ENCODE measurements at regions not wholly inside any gene's neighbourhood (a gene's known extent, or its start where the extent isn't known, plus 50 kb on each side); places are given as distances from the start of the nearest gene placed in this dataset.

- intact Hi-C loops (cut with DNase I), result no loop called here
- no peak for ATAC-seq (ENCODE audit: poor library complexity)
- no peak for DNase-seq
These were observed 216.9 kb upstream of the DCBLD2 start for GRCh38 chr3:99118381-99118780.

- intact Hi-C loops (cut with DNase I), result no loop called here
- ATAC-seq (ENCODE audit: poor library complexity) (no peak), DNase-seq (no peak)
These were observed 213.2 kb upstream of the DCBLD2 start for GRCh38 chr3:99114565-99115291.

DNA sequence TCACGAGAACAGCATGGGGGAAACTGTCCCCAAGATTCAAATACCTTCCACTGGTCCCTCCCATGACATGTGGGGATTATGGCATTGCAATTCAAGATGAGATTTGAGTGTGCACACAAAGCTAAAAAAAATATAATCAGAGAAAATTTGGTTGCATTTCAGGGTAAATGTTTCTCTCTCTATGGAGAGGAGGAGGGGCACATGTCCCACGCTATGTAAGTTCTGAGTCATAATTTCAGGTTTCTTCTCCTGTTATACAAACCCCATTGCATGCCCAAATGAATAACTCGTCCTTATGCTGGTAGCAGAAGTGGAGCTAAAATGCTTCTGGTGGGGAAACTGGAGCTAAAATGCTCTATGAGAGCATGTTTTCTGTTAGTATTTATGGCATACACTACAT, 209.7 kb upstream of the DCBLD2 start:
- no peak for ATAC-seq (ENCODE audit: poor library complexity)
- no peak for DNase-seq
- intact Hi-C loops (cut with DNase I), result no loop called here

GRCh38 chr3:99110401-99110800, 208.9 kb upstream of the DCBLD2 start:
- intact Hi-C loops (cut with DNase I), result no loop called here
- no peak for ATAC-seq (ENCODE audit: poor library complexity)
- DNase-seq, result no peak

- intact Hi-C loops (cut with DNase I), result no loop called here
- DNase-seq (no peak), ATAC-seq (ENCODE audit: poor library complexity) (peak; percentile 68)
These were observed 207.0 kb upstream of the DCBLD2 start for GRCh38 chr3:99108508-99108907.

DNA sequence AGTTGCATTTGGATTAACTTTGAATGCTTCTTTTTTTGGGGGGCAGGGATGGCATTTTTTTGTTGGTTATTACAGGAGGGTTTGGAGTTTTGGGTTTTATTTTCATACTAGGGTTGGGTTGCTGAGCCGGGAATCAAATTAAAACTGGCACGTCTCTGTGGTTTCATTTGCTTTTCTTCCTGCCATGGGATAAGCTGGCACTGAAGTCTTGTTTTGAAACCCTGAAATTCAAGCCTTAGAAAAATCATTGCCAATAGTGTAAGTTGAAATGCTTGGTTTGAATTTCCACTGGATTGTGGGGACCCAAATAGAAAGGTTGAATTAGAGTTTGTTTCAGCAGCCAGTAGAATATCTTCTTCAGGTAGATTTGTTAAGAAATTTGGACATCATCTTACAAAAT, 193.1 kb upstream of the DCBLD2 start:
- intact Hi-C loops (cut with DNase I), result no loop called here
- DNase-seq, result no peak
- no peak for ATAC-seq (ENCODE audit: poor library complexity)

DNA sequence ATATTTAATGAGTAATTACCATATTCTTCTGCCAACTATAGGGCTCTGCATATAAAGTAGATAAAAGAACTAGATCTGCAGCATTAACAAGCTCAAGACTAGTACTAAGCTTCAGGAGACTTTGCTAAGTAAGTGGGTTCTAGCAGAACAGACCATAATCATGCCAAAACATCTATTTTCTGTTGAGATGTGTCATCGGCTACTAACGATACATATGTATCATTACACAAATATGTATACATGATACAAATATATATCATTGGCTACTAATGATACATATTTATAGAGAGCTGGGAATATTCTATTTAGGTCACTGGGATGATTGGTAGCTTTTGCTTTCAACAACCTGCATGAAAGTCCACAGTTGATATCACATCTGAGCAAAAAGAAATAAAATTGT, 185.8 kb upstream of the DCBLD2 start:
- intact Hi-C loops (cut with DNase I), result no loop called here
- DNase-seq (no peak), ATAC-seq (ENCODE audit: poor library complexity) (no peak)

- ATAC-seq (ENCODE audit: poor library complexity) (no peak), DNase-seq (no peak)
- intact Hi-C loops (cut with DNase I), result no loop called here
These were observed 183.3 kb upstream of the DCBLD2 start for GRCh38 chr3:99084826-99085225.

GRCh38 chr3:99084156-99084555, 182.7 kb upstream of the DCBLD2 start:
- ATAC-seq (ENCODE audit: poor library complexity) (no peak), DNase-seq (no peak)
- intact Hi-C loops (cut with DNase I), result no loop called here

GRCh38 chr3:99071096-99071495, 169.6 kb upstream of the DCBLD2 start:
- ATAC-seq (ENCODE audit: poor library complexity) (no peak), DNase-seq (no peak)
- intact Hi-C loops (cut with DNase I), result no loop called here

GRCh38 chr3:99069973-99070372, 168.5 kb upstream of the DCBLD2 start:
- intact Hi-C loops (cut with DNase I), result no loop called here
- ATAC-seq (ENCODE audit: poor library complexity) (no peak), DNase-seq (no peak)

DNA sequence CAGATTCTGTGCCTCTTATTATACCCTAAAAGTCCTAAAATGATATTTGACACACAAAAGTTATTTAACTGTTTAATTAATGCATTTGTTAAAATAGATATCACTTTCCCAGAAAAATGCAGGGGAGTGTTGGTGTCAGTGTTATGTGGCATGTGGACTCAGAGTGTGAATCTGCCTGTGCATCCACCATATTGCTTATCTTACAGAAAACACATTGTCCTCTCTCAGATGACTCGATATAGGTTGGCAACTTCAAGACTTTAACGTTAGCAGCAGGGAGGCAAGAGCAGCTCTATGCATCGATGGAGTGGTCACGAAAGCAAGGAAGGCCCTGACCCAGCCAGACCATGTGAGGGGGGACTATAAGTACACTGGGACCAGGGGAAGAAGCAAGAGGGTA, 165.4 kb upstream of the DCBLD2 start:
- intact Hi-C loops (cut with DNase I), result no loop called here
- DNase-seq (no peak), ATAC-seq (ENCODE audit: poor library complexity) (no peak)

GRCh38 chr3:99049164-99049563, 147.7 kb upstream of the DCBLD2 start:
- intact Hi-C loops (cut with DNase I), result no loop called here
- ATAC-seq (ENCODE audit: poor library complexity), result no peak
- DNase-seq, result no peak

DNA sequence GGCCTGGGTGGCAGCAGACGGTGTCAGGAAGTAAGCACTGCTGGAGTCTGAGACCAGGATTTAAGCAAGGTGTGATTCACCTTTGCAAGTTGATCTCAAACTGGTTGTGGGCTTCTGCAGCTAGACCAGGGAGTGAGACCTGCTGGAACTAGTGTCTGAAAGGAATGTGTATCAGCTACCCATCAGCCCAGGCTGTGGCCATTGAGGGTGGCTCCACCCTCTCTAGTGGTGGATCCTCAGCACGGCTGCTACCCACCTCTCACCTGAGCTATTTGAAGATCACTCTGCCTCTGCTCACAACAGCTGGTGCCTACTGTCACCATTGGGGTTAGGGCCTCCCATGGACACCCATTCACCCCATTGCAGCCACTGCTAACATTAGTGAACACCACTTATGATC, 140.3 kb upstream of the DCBLD2 start:
- DNase-seq, result no peak
- intact Hi-C loops (cut with DNase I), result no loop called here

GRCh38 chr3:99031778-99032177, 130.3 kb upstream of the DCBLD2 start:
- DNase-seq (no peak), ATAC-seq (ENCODE audit: poor library complexity) (no peak)
- intact Hi-C loops (cut with DNase I), result no loop called here

More for the DNA sequence above, 140.3 kb upstream of the DCBLD2 start:
- no peak for ATAC-seq (ENCODE audit: poor library complexity)

DNA sequence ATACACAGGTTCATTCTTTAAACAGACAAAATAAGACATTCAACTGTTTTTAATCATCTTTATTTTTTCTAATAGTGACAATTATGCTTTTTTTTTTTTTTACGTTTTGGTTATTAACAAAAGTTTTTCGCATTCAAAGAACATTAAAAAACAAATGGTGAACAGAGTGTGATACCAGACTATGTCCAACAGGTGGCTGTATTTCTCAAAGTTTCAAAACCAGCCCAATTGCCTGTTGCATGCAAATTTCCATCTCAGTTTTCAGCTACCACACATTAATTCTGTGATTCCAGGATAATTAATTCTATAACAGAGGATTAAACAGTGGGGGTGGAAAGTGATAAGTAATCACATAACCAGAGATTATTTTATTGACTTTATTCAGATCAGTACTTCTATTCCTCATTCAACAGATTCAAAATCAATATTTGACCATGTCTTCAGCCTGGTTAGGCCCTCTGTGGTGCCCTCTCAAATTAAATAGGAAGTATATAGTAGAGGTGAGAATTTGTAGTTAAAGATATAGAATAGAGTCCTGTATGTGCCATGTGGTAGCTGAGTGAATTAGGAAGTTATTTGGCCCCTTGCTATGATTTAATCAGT, 122.2 kb upstream of the DCBLD2 start:
- intact Hi-C loops (cut with DNase I), result loop anchor here (10.0 kb wide), 1 partner anchor 731 kb away; no protein-coding TSS in a partner anchor
- ATAC-seq (ENCODE audit: poor library complexity) (no peak), DNase-seq (no peak)

GRCh38 chr3:99021466-99021865, 120.0 kb upstream of the DCBLD2 start:
- DNase-seq, result no peak
- ATAC-seq (ENCODE audit: poor library complexity), result no peak

GRCh38 chr3:99016452-99016851, 115.0 kb upstream of the DCBLD2 start:
- intact Hi-C loops (cut with DNase I), result no loop called here
- ATAC-seq (ENCODE audit: poor library complexity), result no peak

More at GRCh38 chr3:99021466-99021865, 120.0 kb upstream of the DCBLD2 start:
- intact Hi-C loops (cut with DNase I), result loop anchor here (10.0 kb wide), 1 partner anchor 733 kb away; no protein-coding TSS in a partner anchor

GRCh38 chr3:99013777-99014315, 112.4 kb upstream of the DCBLD2 start:
- DNase-seq (no peak), ATAC-seq (ENCODE audit: poor library complexity) (no peak)
- intact Hi-C loops (cut with DNase I), result no loop called here

More at GRCh38 chr3:99016452-99016851, 115.0 kb upstream of the DCBLD2 start:
- DNase-seq, result no peak

GRCh38 chr3:99013077-99013476, 111.6 kb upstream of the DCBLD2 start:
- intact Hi-C loops (cut with DNase I), result no loop called here
- ATAC-seq (ENCODE audit: poor library complexity) (no peak), DNase-seq (no peak)
